ENCODE measurements at regions not wholly inside any gene's neighbourhood (a gene's known extent, or its start where the extent isn't known, plus 50 kb on each side); places are given as distances from the start of the nearest gene placed in this dataset.

DNA sequence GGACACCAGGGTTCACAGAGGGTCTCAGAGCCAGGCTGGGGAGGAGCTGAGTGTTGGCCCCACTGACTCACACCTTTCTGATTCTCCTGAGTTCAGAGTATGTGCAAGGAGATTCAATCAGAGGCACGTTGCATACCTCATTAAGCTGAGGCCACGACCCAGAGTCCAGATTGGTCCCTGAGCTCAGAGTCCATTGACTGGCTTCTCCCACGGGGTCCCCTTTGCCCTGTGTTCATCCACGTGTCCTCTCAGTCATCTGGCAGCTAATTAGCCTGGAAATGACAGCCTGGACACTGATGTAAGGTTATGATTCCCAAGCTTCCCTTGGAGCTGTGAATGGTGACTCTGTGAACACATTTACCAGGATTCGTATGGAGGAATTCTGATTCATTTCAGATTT lies 267.2 kb downstream of the SH3BP4 start:
- intact Hi-C loops (cut with DNase I) = no loop called here
- TF ChIP-seq, protein P1, sequence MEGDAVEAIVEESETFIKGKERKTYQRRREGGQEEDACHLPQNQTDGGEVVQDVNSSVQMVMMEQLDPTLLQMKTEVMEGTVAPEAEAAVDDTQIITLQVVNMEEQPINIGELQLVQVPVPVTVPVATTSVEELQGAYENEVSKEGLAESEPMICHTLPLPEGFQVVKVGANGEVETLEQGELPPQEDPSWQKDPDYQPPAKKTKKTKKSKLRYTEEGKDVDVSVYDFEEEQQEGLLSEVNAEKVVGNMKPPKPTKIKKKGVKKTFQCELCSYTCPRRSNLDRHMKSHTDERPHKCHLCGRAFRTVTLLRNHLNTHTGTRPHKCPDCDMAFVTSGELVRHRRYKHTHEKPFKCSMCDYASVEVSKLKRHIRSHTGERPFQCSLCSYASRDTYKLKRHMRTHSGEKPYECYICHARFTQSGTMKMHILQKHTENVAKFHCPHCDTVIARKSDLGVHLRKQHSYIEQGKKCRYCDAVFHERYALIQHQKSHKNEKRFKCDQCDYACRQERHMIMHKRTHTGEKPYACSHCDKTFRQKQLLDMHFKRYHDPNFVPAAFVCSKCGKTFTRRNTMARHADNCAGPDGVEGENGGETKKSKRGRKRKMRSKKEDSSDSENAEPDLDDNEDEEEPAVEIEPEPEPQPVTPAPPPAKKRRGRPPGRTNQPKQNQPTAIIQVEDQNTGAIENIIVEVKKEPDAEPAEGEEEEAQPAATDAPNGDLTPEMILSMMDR (IDR thresholded peaks at IDR 0.05) = no peak
- TF ChIP-seq POLR2A (IDR thresholded peaks at IDR 0.05) = no peak
- H3K4me1 ChIP-seq = no peaks in the 10 kb centered on the region
- WGBS, 2 donors = 38 to 58% methylated on average over 3 to 5 of the region's 5 CpGs
- DNase-seq = no peak
- H3K9me3 ChIP-seq = no peaks in the 10 kb centered on the region
- peaks cover 0 to 19% (median 0%) of the 10 kb centered on the region in 4 donors for H3K27me3 ChIP-seq
- H3K27ac ChIP-seq = no peak overlapping the region
- H3K4me3 ChIP-seq = no peak overlapping the region
- H3K36me3 ChIP-seq = no peaks in the 10 kb centered on the region

DNA sequence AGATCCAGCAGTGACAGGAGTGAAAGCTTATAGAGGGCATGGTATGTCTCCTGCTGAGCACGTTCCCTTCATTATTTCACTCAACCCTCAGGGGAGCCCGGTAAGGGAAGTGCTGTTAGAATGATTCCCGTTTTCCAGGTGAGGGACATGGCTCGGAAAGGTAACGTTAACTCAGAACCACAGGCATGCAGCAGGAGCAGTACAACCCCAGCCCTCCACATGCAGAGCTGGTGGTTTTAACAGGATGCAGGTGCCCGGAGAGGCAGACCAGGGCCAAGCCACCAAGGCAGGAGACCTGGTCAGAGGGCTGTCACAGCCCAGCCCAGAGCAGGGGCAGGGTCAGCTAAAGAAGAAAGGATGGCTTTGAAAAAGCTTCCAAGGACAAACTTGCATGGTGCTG lies 268.5 kb downstream of the SH3BP4 start:
- H3K9me3 ChIP-seq = no peaks in the 10 kb centered on the region
- no peak overlapping the region for H3K4me3 ChIP-seq
- WGBS, 2 donors = 83 to 93% methylated on average over 2 to 6 of the region's 6 CpGs
- intact Hi-C loops (cut with DNase I) = no loop called here
- DNase-seq = no peak
- H3K36me3 ChIP-seq = no peaks in the 10 kb centered on the region
- peaks cover 0 to 12% (median 0%) of the 10 kb centered on the region in 4 donors for H3K27me3 ChIP-seq
- no peaks in the 10 kb centered on the region for H3K4me1 ChIP-seq
- no peak for TF ChIP-seq POLR2A (IDR thresholded peaks at IDR 0.05)
- TF ChIP-seq, protein P1 (IDR thresholded peaks at IDR 0.05) = no peak
- no peak overlapping the region for H3K27ac ChIP-seq

DNA sequence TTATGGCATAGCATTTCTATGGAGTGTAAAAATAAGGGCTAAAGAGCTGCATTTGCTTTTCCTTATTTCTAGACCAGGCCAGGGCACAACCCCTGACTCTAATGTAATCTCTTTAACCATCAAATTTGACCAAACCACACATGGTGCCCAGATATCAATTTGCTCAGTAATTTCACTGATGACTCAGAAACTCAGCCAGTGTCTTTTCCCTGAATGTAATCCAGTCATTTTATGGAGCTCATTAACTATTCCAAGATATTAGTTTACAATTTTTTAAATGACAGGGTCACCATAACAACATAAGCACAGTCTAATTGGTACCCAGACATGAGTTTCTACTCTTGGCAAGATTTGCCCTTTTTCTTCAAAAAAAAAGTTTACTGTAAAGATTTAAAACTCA lies 270.8 kb upstream of the AGAP1 start:
- no peak overlapping the region for H3K4me3 ChIP-seq
- no peaks in the 10 kb centered on the region for H3K4me1 ChIP-seq
- no peak overlapping the region for H3K27ac ChIP-seq
- no peaks in the 10 kb centered on the region for H3K9me3 ChIP-seq
- TF ChIP-seq POLR2A (IDR thresholded peaks at IDR 0.05) = no peak
- TF ChIP-seq, protein P1 (IDR thresholded peaks at IDR 0.05) = no peak
- H3K27me3 ChIP-seq = peaks cover 0 to 4% (median 0%) of the 10 kb centered on the region in 4 donors
- no peaks in the 10 kb centered on the region for H3K36me3 ChIP-seq
- DNase-seq = no peak
- intact Hi-C loops (cut with DNase I) = no loop called here

DNA sequence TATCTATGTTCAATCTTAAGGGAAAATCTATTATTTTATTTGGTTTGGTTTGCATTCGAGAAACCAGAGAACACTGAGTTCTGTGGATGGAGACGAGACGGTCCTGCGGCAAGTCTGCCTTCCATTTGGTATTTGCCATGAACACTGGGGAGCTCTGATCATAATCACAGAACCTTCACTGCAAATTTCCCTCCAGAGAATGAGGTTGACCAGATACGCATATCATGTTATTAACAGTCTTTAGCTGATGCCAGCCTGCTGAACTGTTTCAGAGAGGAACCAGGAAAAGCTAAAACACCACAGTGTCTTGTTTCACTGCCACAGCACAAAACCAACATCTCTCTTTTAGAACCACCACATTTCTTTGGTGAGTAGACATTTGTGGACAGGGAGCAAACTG lies 269.4 kb upstream of the AGAP1 start:
- 93 to 98% methylated on average over 5 of the region's 5 CpGs for WGBS, 2 donors
- Histone ChIP-seq H3K9me3 (no peaks in the 10 kb centered on the region), H3K27ac (no peak overlapping the region), H3K4me3 (no peak overlapping the region), H3K36me3 (no peaks in the 10 kb centered on the region), H3K4me1 (no peaks in the 10 kb centered on the region), H3K27me3 (peaks cover 0 to 4% (median 0%) of the 10 kb centered on the region in 4 donors)
- no peak for DNase-seq
- intact Hi-C loops (cut with DNase I) = no loop called here
- TF ChIP-seq, protein P1 (IDR thresholded peaks at IDR 0.05) = no peak
- TF ChIP-seq POLR2A (IDR thresholded peaks at IDR 0.05) = no peak

DNA sequence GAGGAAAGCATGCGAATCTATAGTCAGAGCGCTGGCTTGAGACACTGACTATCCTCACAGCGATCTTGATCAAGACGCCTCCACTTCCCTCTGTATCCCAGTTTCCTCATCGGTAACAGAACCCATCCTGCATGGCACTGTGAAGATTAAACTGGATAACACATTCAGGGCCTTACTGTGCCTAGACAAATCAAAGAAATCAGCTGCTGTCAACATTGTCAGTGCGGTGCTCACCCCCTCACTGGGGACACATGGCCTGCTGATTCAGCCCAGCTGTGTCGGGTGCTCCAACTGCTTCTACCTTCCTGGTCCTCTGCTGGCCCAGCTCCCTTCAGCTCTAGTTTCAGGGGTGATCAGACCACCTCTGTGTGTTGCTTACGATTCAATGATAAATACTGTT lies 268.6 kb upstream of the AGAP1 start:
- H3K36me3 ChIP-seq = no peaks in the 10 kb centered on the region
- H3K27me3 ChIP-seq = peaks cover 0 to 4% (median 0%) of the 10 kb centered on the region in 4 donors
- no peaks in the 10 kb centered on the region for H3K4me1 ChIP-seq
- WGBS, 2 donors = 89 to 91% methylated on average over 8 of the region's 8 CpGs
- H3K27ac ChIP-seq = no peak overlapping the region
- DNase-seq = no peak
- H3K9me3 ChIP-seq = no peaks in the 10 kb centered on the region
- intact Hi-C loops (cut with DNase I) = no loop called here
- no peak for TF ChIP-seq POLR2A (IDR thresholded peaks at IDR 0.05)
- TF ChIP-seq, protein P1 (IDR thresholded peaks at IDR 0.05) = no peak
- H3K4me3 ChIP-seq = no peak overlapping the region
